NCI-H345 treated with DMSO at 0.1 percent for 48 hours (cell line): ENCODE measurements at regions not wholly inside any gene's neighbourhood (a gene's known extent, or its start where the extent isn't known, plus 50 kb on each side); places are given as distances from the start of the nearest gene placed in this dataset.
"Not testable (repeated sequence)": the region's sequence is repeated elsewhere in the genome, so short reads cannot be mapped to it uniquely, and the experiment has no call there.

ENCODE experiments used
- DNase-seq: peaks from one replicate; lab custom pipeline; 2025; ENCODE audit not compliant: unreplicated experiment; lab: John Stamatoyannopoulos, UW

- DNase-seq, result no peak
These were observed 103.0 kb upstream of the NUDT6 start for GRCh38 chr4:123025398-123025797.

- not testable (repeated sequence) for DNase-seq
These were observed 103.6 kb upstream of the NUDT6 start for GRCh38 chr4:123026015-123026414.

DNA sequence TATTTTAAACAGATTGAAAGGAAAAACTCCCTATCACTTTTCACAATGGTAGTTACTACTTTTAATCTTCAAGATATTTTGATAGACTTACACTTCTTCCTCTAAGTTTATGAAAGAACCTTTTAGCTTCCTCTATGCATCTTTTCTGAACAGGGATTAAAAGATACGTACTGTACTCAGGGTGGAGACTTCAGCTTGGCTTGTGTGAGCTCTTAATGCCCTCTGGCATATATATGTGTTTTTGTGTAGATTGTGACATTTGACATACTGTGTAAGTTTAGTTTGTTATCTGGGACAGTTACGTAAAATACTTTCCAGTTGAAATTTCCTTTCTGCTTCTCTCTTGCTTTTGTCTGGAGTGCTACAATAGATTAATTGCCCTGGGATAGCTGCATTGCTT lies 109.3 kb upstream of the NUDT6 start:
- no peak for DNase-seq

- no peak for DNase-seq
These were observed 111.6 kb upstream of the NUDT6 start for GRCh38 chr4:123034023-123034422.

GRCh38 chr4:123035239-123035638 lies 112.8 kb upstream of the NUDT6 start:
- no peak for DNase-seq

DNA sequence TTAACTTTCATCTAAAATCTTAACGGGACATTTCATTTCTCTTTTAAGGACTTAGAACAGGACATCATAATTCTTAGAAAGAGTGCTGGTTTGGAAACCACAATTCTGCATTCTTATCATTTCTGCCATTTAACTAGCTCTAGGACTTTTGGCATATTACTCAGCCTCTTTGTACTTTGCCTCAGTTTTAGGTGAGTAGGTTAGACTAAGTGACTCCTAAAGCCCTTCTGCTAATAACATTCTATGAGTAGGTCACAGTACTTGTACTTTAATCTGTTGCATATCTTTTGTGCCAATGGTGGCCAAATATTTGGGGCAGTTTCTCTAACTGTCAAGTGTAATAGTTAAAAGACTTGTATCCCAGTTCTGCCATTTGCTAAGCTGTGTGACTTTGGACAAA lies 115.4 kb upstream of the NUDT6 start:
- no peak for DNase-seq

GRCh38 chr4:123042095-123042494 lies 119.7 kb upstream of the NUDT6 start:
- no peak for DNase-seq

DNA sequence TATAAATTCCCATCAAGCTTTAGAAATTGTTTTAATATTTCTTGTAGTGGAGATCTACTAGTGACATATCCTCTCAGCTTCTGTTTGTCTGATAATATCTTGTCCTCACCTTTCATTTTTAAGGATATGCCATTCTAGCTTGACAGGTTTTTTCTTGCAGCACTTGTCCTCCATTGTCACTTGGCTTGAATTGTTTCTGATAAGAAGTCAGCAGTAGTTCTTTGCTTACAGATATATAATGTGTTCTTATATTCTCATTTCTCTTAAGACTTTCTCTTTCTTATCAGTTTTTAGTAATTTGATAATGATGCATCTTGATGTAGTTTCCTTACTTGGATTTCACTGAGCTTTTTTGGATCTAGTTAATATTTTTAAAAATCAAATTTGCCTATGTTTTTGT lies 120.6 kb upstream of the NUDT6 start:
- DNase-seq, result no peak

GRCh38 chr4:123043793-123044425 lies 121.5 kb upstream of the NUDT6 start:
- DNase-seq, result no peak

GRCh38 chr4:123046096-123046495 lies 123.7 kb upstream of the NUDT6 start:
- DNase-seq, result no peak

DNA sequence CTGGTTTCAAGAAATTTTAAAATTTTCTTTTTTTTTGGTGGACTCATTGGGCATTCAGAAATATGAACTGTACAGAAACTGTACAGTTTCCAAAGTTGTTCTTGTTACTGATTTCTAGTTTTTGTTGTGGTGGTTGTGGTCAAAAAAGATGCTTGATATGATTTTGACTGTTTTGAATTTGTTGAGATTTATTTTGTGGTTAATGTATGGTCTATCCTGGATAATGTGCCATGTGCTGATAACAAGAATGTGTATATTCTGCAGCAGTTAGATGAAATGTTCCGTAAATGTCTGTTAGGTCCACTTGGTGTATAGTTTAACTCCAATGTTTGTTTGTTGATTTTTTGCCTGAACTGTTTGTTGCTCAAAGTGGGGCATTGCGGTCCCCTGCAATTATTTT lies 127.6 kb upstream of the NUDT6 start:
- no peak for DNase-seq

- DNase-seq, result no peak
These were observed 129.6 kb upstream of the NUDT6 start for GRCh38 chr4:123052007-123052406.

DNA sequence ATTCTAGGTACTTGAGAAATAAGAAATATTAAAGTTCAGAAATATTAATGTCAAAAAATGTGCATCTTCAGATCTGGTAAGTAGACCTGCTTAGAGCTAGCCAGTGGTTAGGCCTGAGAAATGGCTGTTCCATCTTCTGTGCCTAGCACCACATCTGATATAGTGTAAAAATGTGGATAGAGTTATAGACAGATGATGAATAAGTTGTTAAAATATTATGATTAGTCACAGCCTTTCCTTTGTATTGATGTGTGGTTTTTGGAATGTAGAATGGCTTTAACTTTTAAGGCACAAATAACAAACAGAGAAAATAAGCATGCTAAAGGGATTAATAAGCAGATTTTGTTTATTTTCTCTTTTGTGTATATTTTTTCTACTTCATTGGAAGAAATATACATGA lies 133.5 kb upstream of the NUDT6 start:
- DNase-seq, result no peak

GRCh38 chr4:123060039-123060770 lies 137.8 kb upstream of the NUDT6 start:
- DNase-seq, result no peak

DNA sequence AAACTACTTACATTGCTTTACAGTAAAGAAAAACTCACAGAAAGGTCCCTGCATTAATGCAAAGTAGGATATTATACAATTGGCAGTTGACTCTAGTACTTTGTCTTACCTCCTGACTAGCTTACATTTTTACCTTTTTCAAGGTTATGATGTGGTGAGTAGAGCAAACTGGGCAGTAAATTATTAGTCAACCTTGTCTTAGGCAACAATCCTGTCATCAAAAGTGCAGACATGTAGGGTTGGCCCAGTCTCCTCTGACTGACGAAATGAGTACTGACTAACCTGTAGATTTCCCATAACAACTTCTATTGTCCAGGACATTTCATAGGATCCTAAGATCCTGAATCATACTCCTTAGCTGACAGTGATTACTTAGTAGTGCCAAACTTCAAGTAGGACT lies 142.0 kb upstream of the NUDT6 start:
- DNase-seq, result no peak

GRCh38 chr4:123068081-123068480 lies 145.7 kb upstream of the NUDT6 start:
- no peak for DNase-seq

- DNase-seq, result no peak
These were observed 149.7 kb upstream of the NUDT6 start for GRCh38 chr4:123072060-123072459.

GRCh38 chr4:123073650-123074049 lies 151.3 kb upstream of the NUDT6 start:
- no peak for DNase-seq

DNA sequence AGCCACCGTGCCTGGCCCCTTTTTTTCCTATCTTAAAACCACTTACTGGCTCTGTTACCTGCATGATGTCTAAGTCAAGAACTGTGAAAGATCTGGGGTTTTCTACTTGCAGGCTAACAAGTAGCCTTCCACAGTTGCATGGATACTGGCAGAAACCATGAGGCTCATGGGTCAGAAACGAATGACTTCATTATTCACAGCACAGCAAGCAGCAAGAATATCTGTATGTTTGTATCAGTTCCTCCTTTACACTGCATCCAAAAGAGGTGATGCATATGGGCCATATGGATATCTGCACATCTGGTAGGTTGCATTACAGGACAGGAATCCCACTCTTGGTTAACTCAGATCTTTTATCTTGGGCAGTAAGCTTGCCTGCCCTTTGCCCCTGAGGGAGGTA lies 154.9 kb upstream of the NUDT6 start:
- no peak for DNase-seq

GRCh38 chr4:123081971-123082370 lies 159.6 kb upstream of the NUDT6 start:
- DNase-seq, result no peak

- no peak for DNase-seq
These were observed 161.2 kb upstream of the NUDT6 start for GRCh38 chr4:123083646-123084045.

- DNase-seq, result no peak
These were observed 166.1 kb upstream of the NUDT6 start for GRCh38 chr4:123088501-123088900.

- DNase-seq, result no peak
These were observed 168.5 kb upstream of the NUDT6 start for GRCh38 chr4:123090886-123091285.
